Fibroblast of villous mesenchyme (primary cell): ENCODE measurements at regions not wholly inside any gene's neighbourhood (a gene's known extent, or its start where the extent isn't known, plus 50 kb on each side); places are given as distances from the start of the nearest gene placed in this dataset.
A peak's percentile ranks its signal among the peaks of the same experiment; 100 is the strongest.

ENCODE experiments used
- DNase-seq: peaks from one replicate; pipeline ENCODE4 v3.0.0-alpha.2; 2010; ENCODE audit warnings: low read depth
- H3K4me3 ChIP-seq: 2 replicates; pipeline ENCODE4 v1.5.1; 2011; ENCODE audit warnings: low read depth, mild to moderate bottlenecking, low read length
- TF ChIP-seq, protein P1 (sequence below): IDR thresholded peaks from 2 replicates; pipeline ENCODE4 v1.5.1; 2012; ENCODE audit warnings: low read depth, mild to moderate bottlenecking, low read length; ENCODE audit not compliant: insufficient read depth

DNA sequence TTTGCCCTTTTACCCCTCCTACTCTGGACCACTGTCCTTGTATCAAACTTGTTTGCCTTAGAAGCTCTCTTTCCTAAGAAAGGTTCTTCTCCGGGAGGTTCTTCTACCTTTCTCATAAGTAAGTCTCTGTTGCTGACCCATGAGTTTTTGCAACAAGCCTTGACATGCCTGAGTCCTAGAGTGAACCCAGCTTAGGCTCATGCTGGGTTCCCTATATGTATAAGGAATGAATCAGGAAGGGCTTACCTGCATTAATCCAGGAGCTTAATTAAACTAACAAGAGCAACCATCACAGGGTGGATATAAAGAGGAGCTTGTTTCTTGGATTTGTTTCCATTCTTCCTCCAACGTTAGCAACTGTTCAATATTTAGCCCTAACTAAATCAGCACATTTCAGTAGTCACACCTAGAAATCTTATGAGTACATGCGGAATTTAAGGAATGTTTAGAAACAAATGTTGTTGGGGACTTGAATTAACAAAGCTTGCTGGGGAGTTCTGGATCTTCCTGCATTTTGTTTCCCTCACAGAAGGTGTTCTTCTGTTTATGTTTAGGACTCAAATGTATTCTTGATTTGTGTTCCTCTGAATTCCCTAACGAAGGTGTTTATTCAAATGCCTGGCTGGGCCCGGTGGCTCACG, 64.3 kb upstream of the RAB3GAP2 start:
- no peak for DNase-seq
- TF ChIP-seq, protein P1, sequence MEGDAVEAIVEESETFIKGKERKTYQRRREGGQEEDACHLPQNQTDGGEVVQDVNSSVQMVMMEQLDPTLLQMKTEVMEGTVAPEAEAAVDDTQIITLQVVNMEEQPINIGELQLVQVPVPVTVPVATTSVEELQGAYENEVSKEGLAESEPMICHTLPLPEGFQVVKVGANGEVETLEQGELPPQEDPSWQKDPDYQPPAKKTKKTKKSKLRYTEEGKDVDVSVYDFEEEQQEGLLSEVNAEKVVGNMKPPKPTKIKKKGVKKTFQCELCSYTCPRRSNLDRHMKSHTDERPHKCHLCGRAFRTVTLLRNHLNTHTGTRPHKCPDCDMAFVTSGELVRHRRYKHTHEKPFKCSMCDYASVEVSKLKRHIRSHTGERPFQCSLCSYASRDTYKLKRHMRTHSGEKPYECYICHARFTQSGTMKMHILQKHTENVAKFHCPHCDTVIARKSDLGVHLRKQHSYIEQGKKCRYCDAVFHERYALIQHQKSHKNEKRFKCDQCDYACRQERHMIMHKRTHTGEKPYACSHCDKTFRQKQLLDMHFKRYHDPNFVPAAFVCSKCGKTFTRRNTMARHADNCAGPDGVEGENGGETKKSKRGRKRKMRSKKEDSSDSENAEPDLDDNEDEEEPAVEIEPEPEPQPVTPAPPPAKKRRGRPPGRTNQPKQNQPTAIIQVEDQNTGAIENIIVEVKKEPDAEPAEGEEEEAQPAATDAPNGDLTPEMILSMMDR: no peak
- H3K4me3 ChIP-seq: no peak overlapping the region

DNA sequence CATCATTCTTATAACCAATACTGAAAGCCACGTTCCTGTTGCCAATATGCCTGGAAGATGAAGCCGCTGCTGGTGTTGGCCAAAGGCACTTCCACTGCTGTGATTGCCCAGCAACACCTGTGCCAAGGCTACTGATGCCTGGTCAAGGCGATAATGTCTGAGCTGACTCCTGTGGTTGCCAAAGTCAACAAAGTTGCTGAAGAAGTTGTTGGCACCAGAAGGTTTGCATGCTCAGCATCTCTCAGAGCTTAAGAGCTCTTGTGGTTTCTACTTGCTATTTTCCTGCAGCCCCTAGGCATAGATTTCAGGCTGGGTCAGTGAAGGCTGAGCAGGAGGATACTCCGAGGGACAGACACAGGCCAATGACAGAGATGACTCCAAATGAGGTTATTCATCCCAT, 63.4 kb upstream of the RAB3GAP2 start:
- DNase-seq: no peak
- no peak overlapping the region for H3K4me3 ChIP-seq
- TF ChIP-seq, protein P1: no peak

DNA sequence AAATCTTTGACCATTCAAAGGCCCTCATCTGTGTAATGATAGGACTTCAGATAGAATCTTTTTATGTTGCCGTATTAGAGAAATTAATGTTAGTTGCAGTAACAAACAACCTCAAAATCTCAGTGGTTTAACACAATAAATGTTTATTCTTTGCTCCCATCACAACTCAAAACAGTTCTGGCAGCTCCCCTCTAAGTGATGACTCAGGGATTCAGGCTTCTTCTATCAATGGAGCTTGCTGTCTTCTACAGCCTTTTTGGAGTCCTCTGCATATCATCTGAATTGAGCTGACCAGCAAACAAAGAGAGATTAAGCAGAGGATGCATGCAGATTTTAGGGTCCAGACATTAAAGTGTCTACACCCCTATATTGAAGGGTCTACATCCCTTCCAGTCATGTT, 59.1 kb upstream of the RAB3GAP2 start:
- DNase-seq: no peak
- H3K4me3 ChIP-seq: no peak overlapping the region
- TF ChIP-seq, protein P1: no peak

DNA sequence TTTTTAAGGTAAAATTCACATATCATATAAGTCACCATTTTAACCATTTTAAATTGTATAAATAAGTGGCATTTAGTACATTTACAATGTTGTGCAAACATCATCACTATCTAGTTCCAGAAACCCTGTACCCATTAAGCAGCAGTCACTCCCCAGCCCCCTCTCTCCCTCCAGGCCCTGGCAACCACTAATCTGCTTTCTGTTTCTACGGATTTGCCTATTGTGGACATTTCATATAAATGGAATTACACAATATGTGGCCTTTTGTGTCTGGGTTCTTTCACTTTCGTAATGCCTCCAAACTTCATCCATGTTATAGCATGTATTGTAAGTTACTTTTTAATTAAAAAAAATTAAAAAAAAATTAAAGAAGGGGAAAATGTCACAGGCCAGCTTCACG, 58.0 kb upstream of the RAB3GAP2 start:
- DNase-seq: peak; percentile 48
- no peak overlapping the region for H3K4me3 ChIP-seq
- TF ChIP-seq, protein P1: no peak

DNA sequence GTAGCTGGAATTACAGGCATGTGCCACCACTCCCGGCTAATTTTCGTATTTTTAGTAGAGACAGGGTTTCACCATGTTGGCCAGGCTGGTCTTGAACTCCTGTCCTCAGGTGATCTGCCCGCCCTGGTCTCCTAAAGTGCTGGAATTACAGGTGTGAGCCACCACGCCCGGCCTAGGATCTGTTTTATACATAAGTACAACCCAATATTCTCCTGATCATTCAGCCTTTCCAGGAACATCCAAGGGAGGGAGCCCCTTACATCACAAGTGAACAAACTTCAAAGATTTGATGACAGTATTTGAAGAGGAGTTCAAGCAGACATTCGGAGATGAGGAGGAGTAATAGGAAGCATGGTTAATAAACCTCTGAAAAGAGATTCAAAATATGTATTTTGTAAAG, 54.9 kb upstream of the RAB3GAP2 start:
- no peak for DNase-seq
- TF ChIP-seq, protein P1: no peak
- H3K4me3 ChIP-seq: no peak overlapping the region

DNA sequence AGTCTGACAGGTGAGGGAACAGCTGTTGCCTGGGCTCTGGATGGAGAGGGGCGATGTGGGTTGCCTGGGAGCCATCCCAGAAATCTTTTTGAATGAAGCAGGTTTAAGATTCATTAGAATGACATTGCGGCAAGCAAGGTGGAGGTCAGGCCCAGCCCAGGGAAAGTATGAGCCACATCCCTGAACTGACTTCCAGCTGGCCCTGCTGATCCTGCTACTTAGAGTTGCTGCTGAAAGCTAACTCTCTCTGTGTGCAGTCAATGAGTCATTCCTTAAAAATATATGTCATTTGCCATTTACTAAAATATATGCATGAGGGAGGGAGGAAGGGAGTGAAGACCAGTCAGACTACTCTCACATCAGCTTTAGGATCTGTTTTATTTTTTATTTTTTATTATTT, 54.3 kb upstream of the RAB3GAP2 start:
- TF ChIP-seq, protein P1: no peak
- no peak for DNase-seq

DNA sequence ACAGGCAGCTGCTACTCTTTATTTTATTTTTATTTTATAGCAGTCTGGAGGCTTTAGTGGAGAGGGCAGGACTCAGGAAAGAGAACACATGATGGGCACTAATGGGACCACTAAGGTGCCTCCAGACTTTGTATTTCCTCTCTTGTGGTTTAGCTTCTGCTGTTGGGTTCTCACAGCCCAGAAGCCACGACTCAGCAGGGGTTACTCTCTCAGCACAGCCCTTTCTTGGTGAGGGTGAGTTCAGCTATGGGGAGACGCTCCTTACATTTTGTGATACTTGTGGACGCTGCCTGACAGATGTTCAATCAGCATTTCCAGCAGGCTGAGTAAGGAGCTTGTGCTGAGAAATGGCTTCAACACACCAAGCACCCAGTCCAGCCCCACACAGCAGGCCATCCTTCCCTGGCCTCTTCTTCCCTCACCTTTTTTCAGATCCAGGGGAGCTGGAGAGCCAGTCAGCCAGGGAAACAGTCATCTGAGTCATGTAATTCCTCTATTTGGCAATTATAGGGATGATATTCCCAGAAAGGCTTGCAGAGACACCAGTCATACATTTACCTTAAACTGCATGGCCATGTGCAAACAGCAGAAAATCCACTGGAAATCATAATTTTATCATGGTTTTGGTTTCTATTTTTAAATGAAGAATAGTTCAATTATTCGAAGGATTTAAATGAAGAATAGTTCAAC, 53.2 kb upstream of the RAB3GAP2 start:
- DNase-seq: no peak
- TF ChIP-seq, protein P1: no peak
- H3K4me3 ChIP-seq: no peak overlapping the region

More for the DNA sequence above, 54.3 kb upstream of the RAB3GAP2 start:
- H3K4me3 ChIP-seq: no peak overlapping the region
